OCI-LY1 (cell line): ENCODE measurements at regions not wholly inside any gene's neighbourhood (a gene's known extent, or its start where the extent isn't known, plus 50 kb on each side); places are given as distances from the start of the nearest gene placed in this dataset.

Experiments used
- H2AFZ ChIP-seq: fragments of 200-600 bp; sonication (generic), shearing (Covaris generic); 2 replicates; pipeline ENCODE4 v1.6.0; 2014; ENCODE audit warnings: antibody characterized with exemption, mild to moderate bottlenecking, low read length
- H3F3A ChIP-seq: fragments of 200-600 bp; sonication (generic), shearing (Covaris generic); 2 replicates; pipeline ENCODE4 v1.6.0; 2014; ENCODE audit warnings: mild to moderate bottlenecking, antibody characterized with exemption, low read length, moderate library complexity; ENCODE audit not compliant: insufficient read depth
- H3K27ac ChIP-seq: fragments of 200-600 bp; sonication (generic); 2 replicates; pipeline ENCODE4 v1.5.1; 2014; ENCODE audit warnings: low read length, mixed run types, mild to moderate bottlenecking, low read depth; ENCODE audit not compliant: poor library complexity, severe bottlenecking
- H3K27me3 ChIP-seq: fragments of 200-600 bp; sonication (generic); 2 replicates; pipeline ENCODE4 v1.6.0; 2014; ENCODE audit warnings: antibody characterized with exemption, mild to moderate bottlenecking, low read length, moderate library complexity; ENCODE audit not compliant: insufficient read depth
- H3K36me3 ChIP-seq: fragments of 200-600 bp; sonication (generic); 2 replicates; pipeline ENCODE4 v1.6.1; 2014; ENCODE audit warnings: mild to moderate bottlenecking, antibody characterized with exemption, low read length, moderate library complexity, mixed read lengths; ENCODE audit not compliant: insufficient read depth
- H3K4me1 ChIP-seq: fragments of 200-600 bp; sonication (generic); 2 replicates; pipeline ENCODE4 v1.5.1; 2014; ENCODE audit warnings: mild to moderate bottlenecking, low read length, moderate library complexity; ENCODE audit not compliant: insufficient read depth, severe bottlenecking
- H3K4me2 ChIP-seq: fragments of 200-600 bp; sonication (generic), shearing (Covaris generic); 2 replicates; pipeline ENCODE4 v1.6.1; 2014; ENCODE audit warnings: low read length
- H3K4me3 ChIP-seq: fragments of 200-600 bp; sonication (generic); 2 replicates; pipeline ENCODE4 v1.5.1; 2014; ENCODE audit warnings: low read length, low read depth, mild to moderate bottlenecking, mixed read lengths; ENCODE audit not compliant: poor library complexity, severe bottlenecking
- H3K79me2 ChIP-seq: fragments of 200-600 bp; shearing (Covaris generic); 2 replicates; pipeline ENCODE4 v1.6.1; 2016; ENCODE audit warnings: mixed run types, low read length, mixed read lengths; ENCODE audit not compliant: insufficient read depth
- H3K9ac ChIP-seq: fragments of 200-600 bp; sonication (generic), shearing (Covaris generic); 2 replicates; pipeline ENCODE4 v1.6.1; 2014; ENCODE audit warnings: mild to moderate bottlenecking, low read length, mixed read lengths
- H3K9me2 ChIP-seq: fragments of 200-600 bp; sonication (generic), shearing (Covaris generic); 2 replicates; pipeline ENCODE4 v1.6.1; 2014; ENCODE audit warnings: low read depth, mild to moderate bottlenecking, low read length, mixed read lengths
- H3K9me3 ChIP-seq: fragments of 200-600 bp; shearing (Covaris generic); 2 replicates; pipeline ENCODE4 v1.6.1; 2014; ENCODE audit warnings: low read length, mixed read lengths
- H4K20me1 ChIP-seq: fragments of 200-600 bp; sonication (generic), shearing (Covaris generic); 2 replicates; pipeline ENCODE4 v1.6.0; 2016; ENCODE audit warnings: mild to moderate bottlenecking, low read length; ENCODE audit not compliant: insufficient read depth
- EZH2 ChIP-seq: fragments of 200-600 bp; sonication (generic), shearing (Covaris generic); IDR thresholded peaks from 2 replicates; pipeline ENCODE4 v1.8.0; 2017; ENCODE audit warnings: borderline replicate concordance, mixed run types, mild to moderate bottlenecking, antibody characterized with exemption, low read length, moderate library complexity, mixed read lengths
- TF ChIP-seq, protein P1 (sequence below): fragments of 200-600 bp; sonication (generic), shearing (Covaris generic); IDR thresholded peaks from 2 replicates; pipeline ENCODE4 v1.5.1; 2017; ENCODE audit warnings: mild to moderate bottlenecking, antibody characterized with exemption, low read length, moderate library complexity, mixed read lengths

DNA sequence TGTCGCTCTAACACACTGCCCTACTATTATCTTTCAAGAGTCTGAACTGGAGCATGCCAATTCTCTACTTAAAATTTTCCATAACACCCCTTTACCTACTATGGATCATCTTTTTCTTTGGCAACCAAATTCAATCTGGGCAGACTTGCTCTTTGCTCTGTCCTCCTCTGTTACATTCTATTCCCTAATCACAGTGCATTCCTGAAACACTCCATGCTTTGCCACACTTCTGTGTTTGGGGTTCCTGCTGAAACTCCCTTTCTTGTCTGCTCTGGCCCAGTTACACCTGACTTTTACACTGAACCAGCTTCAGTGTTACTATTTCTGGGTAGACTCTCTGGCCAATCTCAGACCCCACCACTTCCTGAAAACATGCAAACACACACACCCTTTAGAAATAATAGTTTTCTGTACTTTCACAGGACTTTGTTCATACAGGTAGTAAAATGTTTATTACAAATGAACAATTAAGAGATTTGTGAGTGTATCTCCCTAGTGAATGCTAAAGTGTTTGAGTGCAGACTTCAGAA is 119.9 kb upstream of the DCC start:
- H3K9ac ChIP-seq = no peak overlapping the region
- H3K36me3 ChIP-seq = no peaks in the 10 kb centered on the region
- no peaks in the 10 kb centered on the region for H3K9me3 ChIP-seq
- H3K4me3 ChIP-seq = no peak overlapping the region
- H4K20me1 ChIP-seq = no peaks in the 10 kb centered on the region
- no peaks in the 10 kb centered on the region for H3K9me2 ChIP-seq
- no peaks in the 10 kb centered on the region for H3K27me3 ChIP-seq
- H3K4me2 ChIP-seq = no peak overlapping the region
- H3K27ac ChIP-seq = no peak overlapping the region
- TF ChIP-seq, protein P1, sequence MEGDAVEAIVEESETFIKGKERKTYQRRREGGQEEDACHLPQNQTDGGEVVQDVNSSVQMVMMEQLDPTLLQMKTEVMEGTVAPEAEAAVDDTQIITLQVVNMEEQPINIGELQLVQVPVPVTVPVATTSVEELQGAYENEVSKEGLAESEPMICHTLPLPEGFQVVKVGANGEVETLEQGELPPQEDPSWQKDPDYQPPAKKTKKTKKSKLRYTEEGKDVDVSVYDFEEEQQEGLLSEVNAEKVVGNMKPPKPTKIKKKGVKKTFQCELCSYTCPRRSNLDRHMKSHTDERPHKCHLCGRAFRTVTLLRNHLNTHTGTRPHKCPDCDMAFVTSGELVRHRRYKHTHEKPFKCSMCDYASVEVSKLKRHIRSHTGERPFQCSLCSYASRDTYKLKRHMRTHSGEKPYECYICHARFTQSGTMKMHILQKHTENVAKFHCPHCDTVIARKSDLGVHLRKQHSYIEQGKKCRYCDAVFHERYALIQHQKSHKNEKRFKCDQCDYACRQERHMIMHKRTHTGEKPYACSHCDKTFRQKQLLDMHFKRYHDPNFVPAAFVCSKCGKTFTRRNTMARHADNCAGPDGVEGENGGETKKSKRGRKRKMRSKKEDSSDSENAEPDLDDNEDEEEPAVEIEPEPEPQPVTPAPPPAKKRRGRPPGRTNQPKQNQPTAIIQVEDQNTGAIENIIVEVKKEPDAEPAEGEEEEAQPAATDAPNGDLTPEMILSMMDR = no peak
- no peak for TF ChIP-seq EZH2
- no peaks in the 10 kb centered on the region for H3F3A ChIP-seq
- no peaks in the 10 kb centered on the region for H3K4me1 ChIP-seq
- no peak overlapping the region for H2AFZ ChIP-seq
- no peaks in the 10 kb centered on the region for H3K79me2 ChIP-seq

DNA sequence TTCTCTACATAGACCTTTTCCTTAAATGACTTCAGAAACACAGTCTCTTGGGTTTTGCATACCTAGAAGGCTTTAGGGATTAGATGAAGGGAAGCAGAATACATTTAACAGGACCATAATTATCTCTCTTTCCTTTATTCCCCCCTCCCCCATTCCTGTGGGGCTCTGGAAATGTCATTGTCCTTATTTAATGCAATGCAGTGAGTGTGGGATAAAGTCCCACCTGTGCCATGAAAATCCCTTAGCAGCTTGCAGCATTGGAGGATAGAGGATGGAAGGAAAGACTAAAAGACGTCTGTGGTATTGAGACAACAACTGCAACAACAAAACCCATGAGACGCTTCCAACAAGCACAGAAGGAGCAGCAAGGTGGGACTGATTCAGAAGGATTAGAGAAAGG is 117.8 kb upstream of the DCC start:
- no peak for TF ChIP-seq EZH2
- TF ChIP-seq, protein P1 = no peak
- Histone ChIP-seq H3K9ac (no peak overlapping the region), H3K27ac (no peak overlapping the region), H3K36me3 (no peaks in the 10 kb centered on the region), H3K4me1 (no peaks in the 10 kb centered on the region), H3K4me3 (no peak overlapping the region), H3K79me2 (no peaks in the 10 kb centered on the region), H4K20me1 (no peaks in the 10 kb centered on the region), H3K4me2 (no peak overlapping the region), H3K9me2 (no peaks in the 10 kb centered on the region), H3K9me3 (no peaks in the 10 kb centered on the region), H3F3A (no peaks in the 10 kb centered on the region), H2AFZ (no peak overlapping the region), H3K27me3 (no peaks in the 10 kb centered on the region)

DNA sequence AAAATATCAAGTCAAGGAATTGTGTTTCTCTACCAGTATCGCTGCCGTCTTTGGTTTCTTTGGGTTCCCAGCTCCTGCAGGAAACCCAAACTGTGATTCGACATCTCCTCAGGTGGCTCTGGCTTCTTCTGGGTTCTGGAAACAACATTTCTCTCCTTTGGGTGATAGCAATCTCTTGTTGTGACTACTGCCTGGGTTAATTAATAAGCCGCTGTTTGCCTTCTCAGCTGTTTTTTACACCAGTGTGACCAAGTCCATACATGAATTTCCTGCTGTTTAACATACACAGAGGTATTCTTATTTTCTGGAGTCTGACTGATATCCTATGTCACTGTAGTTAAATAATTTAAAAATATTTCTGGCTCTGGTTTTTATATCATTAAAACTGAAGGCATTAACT is 112.5 kb upstream of the DCC start:
- Histone ChIP-seq H3K27me3 (no peaks in the 10 kb centered on the region), H3K4me2 (no peak overlapping the region), H3K36me3 (no peaks in the 10 kb centered on the region), H3K9me2 (no peaks in the 10 kb centered on the region), H3K79me2 (no peaks in the 10 kb centered on the region), H4K20me1 (no peaks in the 10 kb centered on the region), H3K9ac (no peak overlapping the region), H3K4me3 (no peak overlapping the region), H3K9me3 (no peaks in the 10 kb centered on the region), H3K4me1 (no peaks in the 10 kb centered on the region), H2AFZ (no peak overlapping the region), H3F3A (no peaks in the 10 kb centered on the region), H3K27ac (no peak overlapping the region)
- TF ChIP-seq, protein P1 = no peak
- no peak for TF ChIP-seq EZH2
